ENCODE measurements at regions not wholly inside any gene's neighbourhood (a gene's known extent, or its start where the extent isn't known, plus 50 kb on each side); places are given as distances from the start of the nearest gene placed in this dataset.

GRCh38 chr17:77674358-77674757 is 284.1 kb upstream of the TNRC6C start:
- no peak for TF ChIP-seq CTCF (IDR thresholded peaks at IDR 0.05; ENCODE audit: low read depth, low read length)
- DNase-seq (ENCODE audit: extremely low read depth, low read depth), result no peak

GRCh38 chr17:77675411-77675810 is 283.1 kb upstream of the TNRC6C start:
- DNase-seq (ENCODE audit: extremely low read depth, low read depth), result no peak
- no peak for TF ChIP-seq CTCF (IDR thresholded peaks at IDR 0.05; ENCODE audit: low read depth, low read length)

- no peak for DNase-seq (ENCODE audit: extremely low read depth, low read depth)
- no peak for TF ChIP-seq CTCF (IDR thresholded peaks at IDR 0.05; ENCODE audit: low read depth, low read length)
Measured at GRCh38 chr17:77675816-77676215, 282.7 kb upstream of the TNRC6C start.

GRCh38 chr17:77676237-77676661 is 282.3 kb upstream of the TNRC6C start:
- DNase-seq (ENCODE audit: extremely low read depth, low read depth), result no peak
- no peak for TF ChIP-seq CTCF (IDR thresholded peaks at IDR 0.05; ENCODE audit: low read depth, low read length)

GRCh38 chr17:77677211-77677610 is 281.3 kb upstream of the TNRC6C start:
- TF ChIP-seq CTCF (IDR thresholded peaks at IDR 0.05; ENCODE audit: low read depth, low read length), result no peak
- DNase-seq (ENCODE audit: extremely low read depth, low read depth), result peak; percentile 19

- DNase-seq (ENCODE audit: extremely low read depth, low read depth), result no peak
- no peak for TF ChIP-seq CTCF (IDR thresholded peaks at IDR 0.05; ENCODE audit: low read depth, low read length)
Measured at GRCh38 chr17:77677630-77678029, 280.9 kb upstream of the TNRC6C start.

- TF ChIP-seq CTCF (IDR thresholded peaks at IDR 0.05; ENCODE audit: low read depth, low read length), result no peak
Measured at GRCh38 chr17:77679589-77679988, 278.9 kb upstream of the TNRC6C start.

More at GRCh38 chr17:77679589-77679988, 278.9 kb upstream of the TNRC6C start:
- DNase-seq (ENCODE audit: extremely low read depth, low read depth), result no peak

All from AG09319 (cell line).